Stomach (tissue), 4 donors: ENCODE measurements at regions not wholly inside any gene's neighbourhood (a gene's known extent, or its start where the extent isn't known, plus 50 kb on each side); places are given as distances from the start of the nearest gene placed in this dataset.

Experiments used
- EP300 ChIP-seq: sonication (generic); formaldehyde crosslinking; IDR thresholded peaks from one replicate; pipeline ENCODE4 v1.6.1; 2017; ENCODE audit warnings: antibody characterized with exemption
- POLR2A ChIP-seq, 4 donors: fragments of 450-650 bp; IDR thresholded peaks; one replicate each; pipeline ENCODE4 v1.6.1; 2016; ENCODE audit warnings: antibody characterized with exemption in 4 of 4, control low read depth in 2 of 4, mild to moderate bottlenecking in 1 of 4, moderate library complexity in 1 of 4
- POLR2AphosphoS5 ChIP-seq, 3 donors: sonication (generic); formaldehyde crosslinking; IDR thresholded peaks; one replicate each; pipeline ENCODE4 v1.6.1; 2016; ENCODE audit warnings: antibody characterized with exemption in 3 of 3
- TF ChIP-seq, protein P1 (sequence below), 7 experiments: fragments of 450-650 bp in 4 of 7; fragments of 200-600 bp in 3 of 7; sonication (generic) in 3 of 7; IDR thresholded peaks; one replicate each; pipeline ENCODE4 v1.5.1; 2016 to 2019; ENCODE audit warnings: antibody characterized with exemption in 7 of 7, control low read depth in 2 of 7, mild to moderate bottlenecking in 1 of 7

DNA sequence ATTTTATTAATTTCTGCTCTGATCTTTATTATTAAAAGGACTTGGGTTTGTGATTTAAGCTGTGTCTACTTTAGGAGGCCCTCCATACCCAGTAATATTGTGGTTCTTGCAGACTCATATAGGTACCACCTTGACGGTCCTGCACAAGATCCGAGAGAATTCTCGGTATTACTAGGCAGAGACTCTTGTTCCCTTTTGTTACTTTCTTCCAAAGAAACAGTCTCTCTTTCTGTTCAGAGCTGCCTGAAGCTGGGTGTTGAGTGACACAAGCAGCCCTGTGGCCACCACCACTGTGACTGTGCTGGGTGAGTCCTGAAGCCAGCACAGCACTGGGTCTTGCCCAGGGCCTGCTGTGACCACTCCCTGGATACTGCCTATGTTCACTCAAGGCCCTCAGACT is 666.6 kb downstream of the SEMA5A start:
- TF ChIP-seq, protein P1, sequence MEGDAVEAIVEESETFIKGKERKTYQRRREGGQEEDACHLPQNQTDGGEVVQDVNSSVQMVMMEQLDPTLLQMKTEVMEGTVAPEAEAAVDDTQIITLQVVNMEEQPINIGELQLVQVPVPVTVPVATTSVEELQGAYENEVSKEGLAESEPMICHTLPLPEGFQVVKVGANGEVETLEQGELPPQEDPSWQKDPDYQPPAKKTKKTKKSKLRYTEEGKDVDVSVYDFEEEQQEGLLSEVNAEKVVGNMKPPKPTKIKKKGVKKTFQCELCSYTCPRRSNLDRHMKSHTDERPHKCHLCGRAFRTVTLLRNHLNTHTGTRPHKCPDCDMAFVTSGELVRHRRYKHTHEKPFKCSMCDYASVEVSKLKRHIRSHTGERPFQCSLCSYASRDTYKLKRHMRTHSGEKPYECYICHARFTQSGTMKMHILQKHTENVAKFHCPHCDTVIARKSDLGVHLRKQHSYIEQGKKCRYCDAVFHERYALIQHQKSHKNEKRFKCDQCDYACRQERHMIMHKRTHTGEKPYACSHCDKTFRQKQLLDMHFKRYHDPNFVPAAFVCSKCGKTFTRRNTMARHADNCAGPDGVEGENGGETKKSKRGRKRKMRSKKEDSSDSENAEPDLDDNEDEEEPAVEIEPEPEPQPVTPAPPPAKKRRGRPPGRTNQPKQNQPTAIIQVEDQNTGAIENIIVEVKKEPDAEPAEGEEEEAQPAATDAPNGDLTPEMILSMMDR (IDR thresholded peaks at IDR 0.05): no peak
- TF ChIP-seq EP300 (no peak), POLR2A (IDR thresholded peaks at IDR 0.05) (no peak), POLR2AphosphoS5 (IDR thresholded peaks at IDR 0.05) (no peak)
